ENCODE measurements at regions not wholly inside any gene's neighbourhood (a gene's known extent, or its start where the extent isn't known, plus 50 kb on each side); places are given as distances from the start of the nearest gene placed in this dataset.

- Histone ChIP-seq H3K4me1 (ENCODE audit: insufficient read depth) (no peaks in the 10 kb centered on the region), H3K27ac (ENCODE audit: low read depth) (no peak overlapping the region), H2AFZ (0 out of 2 replicates have a peak overlapping the region, but pooled peaks have one; percentile 64), H3K4me3 (no peak overlapping the region), H3K79me2 (replicated peaks; ENCODE audit: insufficient read depth) (no peaks in the 10 kb centered on the region), H3K27me3 (ENCODE audit: insufficient read depth) (no peaks in the 10 kb centered on the region), H3K4me2 (no peak overlapping the region), H3K9me2 (ENCODE audit: insufficient read depth) (peaks cover 4% of the 10 kb centered on the region; the same call in 1 of the 2 replicates), H4K20me1 (replicated peaks; ENCODE audit: insufficient read depth) (no peaks in the 10 kb centered on the region), H3K36me3 (ENCODE audit: insufficient read depth) (no peaks in the 10 kb centered on the region), H3F3A (replicated peaks; ENCODE audit: low read depth) (no peaks in the 10 kb centered on the region)
- no peaks in the 10 kb centered on the region for H3K4me1 Mint-ChIP-seq
- TF ChIP-seq NANOG (IDR thresholded peaks at IDR 0.05; ENCODE audit: borderline replicate concordance) = no peak
- no peak for TF ChIP-seq CREB1 (CRISPR knock-in tag; IDR thresholded peaks at IDR 0.05; ENCODE audit: low read depth)
- TF ChIP-seq EZH2phosphoT487 (IDR thresholded peaks at IDR 0.05; ENCODE audit: unreplicated experiment) = no peak
- TF ChIP-seq ZNF331 (CRISPR knock-in tag; IDR thresholded peaks at IDR 0.05; ENCODE audit: low read depth) = no peak
- TF ChIP-seq ZNF114 (CRISPR knock-in tag; IDR thresholded peaks at IDR 0.05) = no peak
- no peak for TF ChIP-seq JUNB (IDR thresholded peaks at IDR 0.05; ENCODE audit: unreplicated experiment)
- TF ChIP-seq, protein P1, sequence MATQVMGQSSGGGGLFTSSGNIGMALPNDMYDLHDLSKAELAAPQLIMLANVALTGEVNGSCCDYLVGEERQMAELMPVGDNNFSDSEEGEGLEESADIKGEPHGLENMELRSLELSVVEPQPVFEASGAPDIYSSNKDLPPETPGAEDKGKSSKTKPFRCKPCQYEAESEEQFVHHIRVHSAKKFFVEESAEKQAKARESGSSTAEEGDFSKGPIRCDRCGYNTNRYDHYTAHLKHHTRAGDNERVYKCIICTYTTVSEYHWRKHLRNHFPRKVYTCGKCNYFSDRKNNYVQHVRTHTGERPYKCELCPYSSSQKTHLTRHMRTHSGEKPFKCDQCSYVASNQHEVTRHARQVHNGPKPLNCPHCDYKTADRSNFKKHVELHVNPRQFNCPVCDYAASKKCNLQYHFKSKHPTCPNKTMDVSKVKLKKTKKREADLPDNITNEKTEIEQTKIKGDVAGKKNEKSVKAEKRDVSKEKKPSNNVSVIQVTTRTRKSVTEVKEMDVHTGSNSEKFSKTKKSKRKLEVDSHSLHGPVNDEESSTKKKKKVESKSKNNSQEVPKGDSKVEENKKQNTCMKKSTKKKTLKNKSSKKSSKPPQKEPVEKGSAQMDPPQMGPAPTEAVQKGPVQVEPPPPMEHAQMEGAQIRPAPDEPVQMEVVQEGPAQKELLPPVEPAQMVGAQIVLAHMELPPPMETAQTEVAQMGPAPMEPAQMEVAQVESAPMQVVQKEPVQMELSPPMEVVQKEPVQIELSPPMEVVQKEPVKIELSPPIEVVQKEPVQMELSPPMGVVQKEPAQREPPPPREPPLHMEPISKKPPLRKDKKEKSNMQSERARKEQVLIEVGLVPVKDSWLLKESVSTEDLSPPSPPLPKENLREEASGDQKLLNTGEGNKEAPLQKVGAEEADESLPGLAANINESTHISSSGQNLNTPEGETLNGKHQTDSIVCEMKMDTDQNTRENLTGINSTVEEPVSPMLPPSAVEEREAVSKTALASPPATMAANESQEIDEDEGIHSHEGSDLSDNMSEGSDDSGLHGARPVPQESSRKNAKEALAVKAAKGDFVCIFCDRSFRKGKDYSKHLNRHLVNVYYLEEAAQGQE (IDR thresholded peaks at IDR 0.05; ENCODE audit: unreplicated experiment) = no peak
- TF ChIP-seq EZH2 (IDR thresholded peaks at IDR 0.05; ENCODE audit: low read depth, unreplicated experiment) = no peak
- TF ChIP-seq, protein P2, sequence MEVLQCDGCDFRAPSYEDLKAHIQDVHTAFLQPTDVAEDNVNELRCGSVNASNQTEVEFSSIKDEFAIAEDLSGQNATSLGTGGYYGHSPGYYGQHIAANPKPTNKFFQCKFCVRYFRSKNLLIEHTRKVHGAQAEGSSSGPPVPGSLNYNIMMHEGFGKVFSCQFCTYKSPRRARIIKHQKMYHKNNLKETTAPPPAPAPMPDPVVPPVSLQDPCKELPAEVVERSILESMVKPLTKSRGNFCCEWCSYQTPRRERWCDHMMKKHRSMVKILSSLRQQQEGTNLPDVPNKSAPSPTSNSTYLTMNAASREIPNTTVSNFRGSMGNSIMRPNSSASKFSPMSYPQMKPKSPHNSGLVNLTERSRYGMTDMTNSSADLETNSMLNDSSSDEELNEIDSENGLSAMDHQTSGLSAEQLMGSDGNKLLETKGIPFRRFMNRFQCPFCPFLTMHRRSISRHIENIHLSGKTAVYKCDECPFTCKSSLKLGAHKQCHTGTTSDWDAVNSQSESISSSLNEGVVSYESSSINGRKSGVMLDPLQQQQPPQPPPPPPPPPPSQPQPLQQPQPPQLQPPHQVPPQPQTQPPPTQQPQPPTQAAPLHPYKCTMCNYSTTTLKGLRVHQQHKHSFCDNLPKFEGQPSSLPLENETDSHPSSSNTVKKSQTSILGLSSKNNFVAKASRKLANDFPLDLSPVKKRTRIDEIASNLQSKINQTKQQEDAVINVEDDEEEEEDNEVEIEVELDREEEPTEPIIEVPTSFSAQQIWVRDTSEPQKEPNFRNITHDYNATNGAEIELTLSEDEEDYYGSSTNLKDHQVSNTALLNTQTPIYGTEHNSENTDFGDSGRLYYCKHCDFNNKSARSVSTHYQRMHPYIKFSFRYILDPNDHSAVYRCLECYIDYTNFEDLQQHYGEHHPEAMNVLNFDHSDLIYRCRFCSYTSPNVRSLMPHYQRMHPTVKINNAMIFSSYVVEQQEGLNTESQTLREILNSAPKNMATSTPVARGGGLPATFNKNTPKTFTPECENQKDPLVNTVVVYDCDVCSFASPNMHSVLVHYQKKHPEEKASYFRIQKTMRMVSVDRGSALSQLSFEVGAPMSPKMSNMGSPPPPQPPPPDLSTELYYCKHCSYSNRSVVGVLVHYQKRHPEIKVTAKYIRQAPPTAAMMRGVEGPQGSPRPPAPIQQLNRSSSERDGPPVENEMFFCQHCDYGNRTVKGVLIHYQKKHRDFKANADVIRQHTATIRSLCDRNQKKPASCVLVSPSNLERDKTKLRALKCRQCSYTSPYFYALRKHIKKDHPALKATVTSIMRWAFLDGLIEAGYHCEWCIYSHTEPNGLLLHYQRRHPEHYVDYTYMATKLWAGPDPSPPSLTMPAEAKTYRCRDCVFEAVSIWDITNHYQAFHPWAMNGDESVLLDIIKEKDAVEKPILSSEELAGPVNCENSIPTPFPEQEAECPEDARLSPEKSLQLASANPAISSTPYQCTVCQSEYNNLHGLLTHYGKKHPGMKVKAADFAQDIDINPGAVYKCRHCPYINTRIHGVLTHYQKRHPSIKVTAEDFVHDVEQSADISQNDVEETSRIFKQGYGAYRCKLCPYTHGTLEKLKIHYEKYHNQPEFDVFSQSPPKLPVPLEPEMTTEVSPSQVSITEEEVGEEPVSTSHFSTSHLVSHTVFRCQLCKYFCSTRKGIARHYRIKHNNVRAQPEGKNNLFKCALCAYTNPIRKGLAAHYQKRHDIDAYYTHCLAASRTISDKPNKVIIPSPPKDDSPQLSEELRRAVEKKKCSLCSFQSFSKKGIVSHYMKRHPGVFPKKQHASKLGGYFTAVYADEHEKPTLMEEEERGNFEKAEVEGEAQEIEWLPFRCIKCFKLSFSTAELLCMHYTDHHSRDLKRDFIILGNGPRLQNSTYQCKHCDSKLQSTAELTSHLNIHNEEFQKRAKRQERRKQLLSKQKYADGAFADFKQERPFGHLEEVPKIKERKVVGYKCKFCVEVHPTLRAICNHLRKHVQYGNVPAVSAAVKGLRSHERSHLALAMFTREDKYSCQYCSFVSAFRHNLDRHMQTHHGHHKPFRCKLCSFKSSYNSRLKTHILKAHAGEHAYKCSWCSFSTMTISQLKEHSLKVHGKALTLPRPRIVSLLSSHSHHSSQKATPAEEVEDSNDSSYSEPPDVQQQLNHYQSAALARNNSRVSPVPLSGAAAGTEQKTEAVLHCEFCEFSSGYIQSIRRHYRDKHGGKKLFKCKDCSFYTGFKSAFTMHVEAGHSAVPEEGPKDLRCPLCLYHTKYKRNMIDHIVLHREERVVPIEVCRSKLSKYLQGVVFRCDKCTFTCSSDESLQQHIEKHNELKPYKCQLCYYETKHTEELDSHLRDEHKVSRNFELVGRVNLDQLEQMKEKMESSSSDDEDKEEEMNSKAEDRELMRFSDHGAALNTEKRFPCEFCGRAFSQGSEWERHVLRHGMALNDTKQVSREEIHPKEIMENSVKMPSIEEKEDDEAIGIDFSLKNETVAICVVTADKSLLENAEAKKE (CRISPR knock-in tag; IDR thresholded peaks at IDR 0.05) = no peak
- no peak for TF ChIP-seq CTCF (conservative IDR thresholded peaks at IDR 0.05; ENCODE audit: low read depth in 2 of 2)
- no peak for TF ChIP-seq POLR2AphosphoS5 (IDR thresholded peaks at IDR 0.05; ENCODE audit: low read depth)
- TF ChIP-seq STAT1 (IDR thresholded peaks at IDR 0.05; ENCODE audit: unreplicated experiment) = no peak
- no peak for TF ChIP-seq ETS1 (IDR thresholded peaks at IDR 0.05)
- no peaks in the 10 kb centered on the region for H3K27me3 Mint-ChIP-seq (ENCODE audit: insufficient read depth, low read depth, poor library complexity)
- H3K4me3 Mint-ChIP-seq = no peak overlapping the region
- H3K9me3 Mint-ChIP-seq = peaks cover 14% of the 10 kb centered on the region
- DNase-seq (ENCODE audit: low spot score) = no peak
- no peak overlapping the region for H3K27ac Mint-ChIP-seq
- no peaks in the 10 kb centered on the region; the same call in 2 of the 3 replicates for H3K36me3 Mint-ChIP-seq (ENCODE audit: low read depth)
- ATAC-seq = no peak
Observed at GRCh38 chr4:59381591-59381990, 1818.5 kb upstream of the ADGRL3 start.
